K562 (cell line): ENCODE measurements at regions not wholly inside any gene's neighbourhood (a gene's known extent, or its start where the extent isn't known, plus 50 kb on each side); places are given as distances from the start of the nearest gene placed in this dataset.
A peak's percentile ranks its signal among the peaks of the same experiment; 100 is the strongest.
"Not testable (repeated sequence)": the region's sequence is repeated elsewhere in the genome, so short reads cannot be mapped to it uniquely, and the experiment has no call there.

Experiments used
- ATAC-seq: fragments of 200-7000 bp; cut with Tn5 transposase; 3 replicates; pipeline ENCODE4 v1.9.1; 2020; ENCODE audit warnings: moderate library complexity
- BruUV-seq: library from RNA; stranded (reverse); fragments of 400-500 nt; replicated peaks from 2 replicates; lab custom pipeline; 2021; lab: Mats Ljungman, UMichigan
- CTCF ChIA-PET: fragments of 300-600 bp; formaldehyde crosslinking; extraction: SDS; loops from one replicate; lab custom pipeline; 2021; ENCODE audit warnings: low intra/inter-chr PET ratio; lab: Yijun Ruan, JAX
- POLR2A ChIA-PET: fragments of 300-600, 350-650 bp; sonication (Branson Sonifier 250); formaldehyde crosslinking; extraction: SDS; loops from one replicate; lab custom pipeline; 2021; ENCODE audit warnings: antibody characterized with exemption, inconsistent platforms; lab: Yijun Ruan, JAX
- DNase-seq, 4 experiments: peaks; one replicate each; pipeline versions ENCODE4 v3.0.0 to v3.0.0-alpha.2; 2011 to 2018; ENCODE audit warnings: low spot score in 3 of 4, mixed read lengths in 3 of 4; ENCODE audit errors: extremely low read depth in 1 of 4
- FAIRE-seq: peaks from 2 replicates; lab custom pipeline; 2011; peaks lifted over from hg19 to GRCh38; lab: Jason Lieb, UNC
- H2AFZ ChIP-seq: 2 replicates; pipeline ENCODE4 v1.6.0; 2011; ENCODE audit warnings: low read depth, low read length, control low read depth, inconsistent platforms
- H3K27ac ChIP-seq: fragments of 200-600 bp; 3 replicates; pipeline ENCODE4 v1.8.0; 2011; ENCODE audit warnings: low read depth, mild to moderate bottlenecking, control low read depth, inconsistent platforms, low read length, moderate library complexity, mixed read lengths; ENCODE audit errors: extremely low read depth
- H3K27me3 ChIP-seq, 2 experiments: fragments of 300-600 bp in 1 of 2; 2 replicates in 1 of 2; 3 replicates in 1 of 2; pipeline versions ENCODE4 v1.6.0 to v1.8.0; 2011; ENCODE audit warnings: inconsistent platforms in 2 of 2, low read length in 2 of 2, mild to moderate bottlenecking in 1 of 2, mixed read lengths in 1 of 2, moderate library complexity in 1 of 2; ENCODE audit not compliant: control insufficient read depth in 2 of 2, insufficient read depth in 2 of 2
- H3K36me3 ChIP-seq: fragments of 300-600 bp; 3 replicates; pipeline ENCODE4 v1.8.0; 2011; ENCODE audit warnings: mild to moderate bottlenecking, low read length, inconsistent platforms; ENCODE audit not compliant: control insufficient read depth, insufficient read depth
- H3K4me1 ChIP-seq, 2 experiments: fragments of 200-600 bp in 1 of 2; replicated peaks in 1 of 2; 2 replicates in 1 of 2; 3 replicates in 1 of 2; pipeline versions ENCODE4 v1.5.1 to v1.8.0; 2011; ENCODE audit warnings: inconsistent platforms in 2 of 2, low read length in 2 of 2, mild to moderate bottlenecking in 1 of 2, mixed read lengths in 1 of 2, moderate library complexity in 1 of 2; ENCODE audit not compliant: control insufficient read depth in 2 of 2, insufficient read depth in 2 of 2
- H3K4me2 ChIP-seq: 2 replicates; pipeline ENCODE4 v1.6.1; 2011; ENCODE audit warnings: low read length, control low read depth, inconsistent platforms, mixed read lengths; ENCODE audit not compliant: insufficient read depth
- H3K4me3 ChIP-seq: fragments of 200-600 bp; sonication (generic), shearing (Covaris generic); 2 replicates; pipeline ENCODE4 v1.5.1; 2016; ENCODE audit warnings: control low read depth, inconsistent platforms
- H3K79me2 ChIP-seq: fragments of 200-600 bp; 3 replicates; pipeline ENCODE4 v1.8.0; 2011; ENCODE audit warnings: low read length, inconsistent platforms; ENCODE audit not compliant: control insufficient read depth, insufficient read depth
- H3K9ac ChIP-seq, 2 experiments: 2 replicates each; pipeline versions ENCODE4 v1.6.0 to v1.6.1; 2011; ENCODE audit warnings: low read depth in 2 of 2, low read length in 2 of 2, control low read depth in 1 of 2, inconsistent platforms in 1 of 2, mild to moderate bottlenecking in 1 of 2, mixed read lengths in 1 of 2; ENCODE audit not compliant: insufficient read depth in 1 of 2
- H3K9me1 ChIP-seq: one replicate; pipeline ENCODE4 v1.6.0; 2011; ENCODE audit warnings: inconsistent platforms, mild to moderate bottlenecking, low read length, moderate library complexity; ENCODE audit not compliant: control insufficient read depth, insufficient read depth
- H3K9me3 ChIP-seq: replicated peaks from 2 replicates; pipeline ENCODE4 v1.5.1; 2011; ENCODE audit warnings: low read depth, low read length, inconsistent platforms; ENCODE audit not compliant: control insufficient read depth, insufficient read depth
- H4K20me1 ChIP-seq: replicated peaks from 2 replicates; pipeline ENCODE4 v1.6.1; 2011; ENCODE audit warnings: low read length, inconsistent platforms, mixed read lengths; ENCODE audit not compliant: control insufficient read depth, insufficient read depth
- POLR2AphosphoS5 ChIP-seq: IDR thresholded peaks from 2 replicates; pipeline ENCODE4 v1.6.1; 2011; ENCODE audit warnings: mild to moderate bottlenecking, low read depth, low read length, moderate library complexity; ENCODE audit not compliant: control insufficient read depth, insufficient read depth
- POLR2G ChIP-seq: fragments of 200-400 bp; formaldehyde crosslinking; IDR thresholded peaks from 2 replicates; pipeline ENCODE4 v1.6.1; 2017; ENCODE audit warnings: low read depth, mild to moderate bottlenecking, antibody characterized with exemption, low read length, moderate library complexity
- WGBS: fragments of 100-300 bp; shearing (Covaris generic); methylation state at CpG from one replicate; pipeline ENCODE4 v1.1.6; 2016; ENCODE audit warnings: low coverage, mixed read lengths; ENCODE audit not compliant: insufficient coverage; ENCODE audit errors: missing lambda C conversion rate; 5-methylcytosine and 5-hydroxymethylcytosine counted together
- in situ Hi-C: fragments of 300-500 bp; cut with MboI; formaldehyde crosslinking; loops from 4 replicates; pipeline ENCODE4 v1.15.0; 2018; ENCODE audit warnings: inconsistent platforms, mixed read lengths
- intact Hi-C: fragments of 100-400 bp; cut with micrococcal nuclease; formaldehyde crosslinking; loops from 2 replicates; pipeline ENCODE4 v1.14.2; 2022

DNA sequence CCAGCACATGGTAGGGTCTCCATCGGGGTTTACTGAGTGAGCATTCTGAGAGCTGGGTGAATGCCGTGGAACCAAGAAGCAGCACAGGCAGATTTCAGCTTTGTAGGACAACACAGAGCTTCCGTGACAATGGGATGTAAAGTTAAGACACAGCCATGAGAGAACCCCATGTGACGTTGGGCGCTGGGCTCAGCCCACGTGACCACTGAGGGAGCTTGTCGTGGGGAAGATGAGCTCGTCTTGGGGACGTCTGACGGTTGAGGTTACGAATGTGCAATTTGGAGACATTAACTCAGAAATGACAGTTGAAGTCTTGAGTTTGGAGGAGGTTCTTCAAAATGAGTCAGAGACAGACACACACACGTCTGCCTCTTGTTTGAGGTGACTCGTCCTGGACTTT, 51.5 kb upstream of the MUC20 start:
- DNase-seq, H2AFZ ChIP-seq, H3K4me2 ChIP-seq, H3K27ac ChIP-seq, POLR2A ChIA-PET, intact Hi-C loops, H3K9ac ChIP-seq, FAIRE-seq, H4K20me1 ChIP-seq, in situ Hi-C loops, H3K79me2 ChIP-seq, H3K9me1 ChIP-seq, H3K4me3 ChIP-seq, H3K9me3 ChIP-seq, H3K27me3 ChIP-seq, H3K4me1 ChIP-seq, CTCF ChIA-PET: not testable (repeated sequence)
- ATAC-seq = peak; percentile 50
- 78% methylated on average over 11 of the region's 13 CpGs for WGBS
- peaks cover 41% of the 10 kb centered on the region; the same call in 1 of the 3 replicates for H3K36me3 ChIP-seq
- TSS peak; percentile 22 for BruUV-seq

DNA sequence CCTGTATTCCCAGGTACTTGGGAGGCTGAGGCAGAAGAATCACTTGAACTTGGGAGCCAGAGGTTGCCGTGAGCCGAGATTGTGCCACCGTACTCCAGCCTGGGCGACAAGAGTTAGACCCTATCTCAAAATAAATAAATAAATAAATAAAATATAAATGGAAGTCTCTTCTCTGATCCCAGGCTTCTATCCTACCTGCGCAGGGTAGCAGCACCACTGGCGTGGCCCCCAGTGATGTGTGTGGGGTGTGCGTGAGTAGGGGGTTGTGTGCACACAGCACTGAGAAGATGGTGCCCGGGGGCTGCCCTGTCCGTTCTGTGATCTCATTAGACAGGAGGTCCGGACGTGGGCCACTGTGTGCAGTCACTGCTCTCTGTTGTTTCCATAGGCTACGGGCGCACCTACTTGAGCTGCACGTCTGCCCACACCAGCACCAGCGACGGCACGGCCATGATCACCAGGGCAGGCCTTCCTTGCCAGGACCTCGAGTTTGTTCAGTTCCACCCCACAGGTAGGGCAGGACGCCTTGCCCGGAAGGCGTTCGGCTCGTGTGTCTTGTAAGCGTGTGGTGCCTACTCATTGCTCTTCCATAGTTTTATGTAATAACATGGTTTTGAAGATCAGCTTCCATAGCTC, 52.5 kb upstream of the MUC20 start:
- TF ChIP-seq POLR2AphosphoS5 (0 out of 2 replicates have a peak, but pooled peaks have one; percentile 27), POLR2G (peak; percentile 55)
- H4K20me1 ChIP-seq, in situ Hi-C loops, CTCF ChIA-PET, H3K9ac ChIP-seq, H3K27me3 ChIP-seq, H3K4me3 ChIP-seq, H3K79me2 ChIP-seq, FAIRE-seq, H2AFZ ChIP-seq, H3K9me1 ChIP-seq, H3K27ac ChIP-seq, BruUV-seq, intact Hi-C loops, DNase-seq, H3K4me1 ChIP-seq, POLR2A ChIA-PET, H3K4me2 ChIP-seq, H3K9me3 ChIP-seq: not testable (repeated sequence)
- peaks cover 39% of the 10 kb centered on the region; the same call in 1 of the 3 replicates for H3K36me3 ChIP-seq
- peak; percentile 32 for ATAC-seq
- 90% methylated on average over 24 of the region's 24 CpGs for WGBS
